ENCODE measurements at regions not wholly inside any gene's neighbourhood (a gene's known extent, or its start where the extent isn't known, plus 50 kb on each side); places are given as distances from the start of the nearest gene placed in this dataset.

- H3K27ac ChIP-seq: no peak overlapping the region
- peak; percentile 6 for DNase-seq
- no peaks in the 10 kb centered on the region for H3K36me3 ChIP-seq (ENCODE audit: low read depth, missing control alignments)
- H3K4me1 ChIP-seq: peaks cover 10% of the 10 kb centered on the region
- H3K9me3 ChIP-seq: no peaks in the 10 kb centered on the region
- intact Hi-C loops (cut with DNase I; ENCODE audit: low total_unique reads): no loop called here
- WGBS, 2 donors: 62 to 72% methylated on average over 17 to 23 of the region's 23 CpGs
- TF ChIP-seq, protein P1, sequence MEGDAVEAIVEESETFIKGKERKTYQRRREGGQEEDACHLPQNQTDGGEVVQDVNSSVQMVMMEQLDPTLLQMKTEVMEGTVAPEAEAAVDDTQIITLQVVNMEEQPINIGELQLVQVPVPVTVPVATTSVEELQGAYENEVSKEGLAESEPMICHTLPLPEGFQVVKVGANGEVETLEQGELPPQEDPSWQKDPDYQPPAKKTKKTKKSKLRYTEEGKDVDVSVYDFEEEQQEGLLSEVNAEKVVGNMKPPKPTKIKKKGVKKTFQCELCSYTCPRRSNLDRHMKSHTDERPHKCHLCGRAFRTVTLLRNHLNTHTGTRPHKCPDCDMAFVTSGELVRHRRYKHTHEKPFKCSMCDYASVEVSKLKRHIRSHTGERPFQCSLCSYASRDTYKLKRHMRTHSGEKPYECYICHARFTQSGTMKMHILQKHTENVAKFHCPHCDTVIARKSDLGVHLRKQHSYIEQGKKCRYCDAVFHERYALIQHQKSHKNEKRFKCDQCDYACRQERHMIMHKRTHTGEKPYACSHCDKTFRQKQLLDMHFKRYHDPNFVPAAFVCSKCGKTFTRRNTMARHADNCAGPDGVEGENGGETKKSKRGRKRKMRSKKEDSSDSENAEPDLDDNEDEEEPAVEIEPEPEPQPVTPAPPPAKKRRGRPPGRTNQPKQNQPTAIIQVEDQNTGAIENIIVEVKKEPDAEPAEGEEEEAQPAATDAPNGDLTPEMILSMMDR (IDR thresholded peaks at IDR 0.05): no peak
- no peak for TF ChIP-seq POLR2A (IDR thresholded peaks at IDR 0.05)
- no peaks in the 10 kb centered on the region for H3K27me3 ChIP-seq
- H3K4me3 ChIP-seq: no peak overlapping the region
Observed at GRCh38 chr7:381211-382042, 91.5 kb downstream of the FOXL3 start.

- H3K27me3 ChIP-seq: no peaks in the 10 kb centered on the region
- no peaks in the 10 kb centered on the region for H3K9me3 ChIP-seq
- H3K36me3 ChIP-seq (ENCODE audit: low read depth, missing control alignments): no peaks in the 10 kb centered on the region
- whole genome bisulfite sequencing, 2 donors: 61 to 78% methylated on average over 5 of the region's 5 CpGs
- intact Hi-C loops (cut with DNase I; ENCODE audit: low total_unique reads): no loop called here
- H3K27ac ChIP-seq: no peak overlapping the region
- DNase-seq: peak; percentile 4
- H3K4me3 ChIP-seq: no peak overlapping the region
- peaks cover 10% of the 10 kb centered on the region for H3K4me1 ChIP-seq
- TF ChIP-seq, protein P1 (IDR thresholded peaks at IDR 0.05): no peak
- TF ChIP-seq POLR2A (IDR thresholded peaks at IDR 0.05): no peak
Observed at GRCh38 chr7:382043-382400, 92.1 kb downstream of the FOXL3 start.

GRCh38 chr7:386385-386784, 96.4 kb downstream of the FOXL3 start:
- TF ChIP-seq, protein P1 (IDR thresholded peaks at IDR 0.05): no peak
- no peak for TF ChIP-seq POLR2A (IDR thresholded peaks at IDR 0.05)
- intact Hi-C loops (cut with DNase I; ENCODE audit: low total_unique reads): no loop called here
- Histone ChIP-seq H3K36me3 (ENCODE audit: low read depth, missing control alignments) (no peaks in the 10 kb centered on the region), H3K9me3 (no peaks in the 10 kb centered on the region), H3K4me3 (no peak overlapping the region), H3K27me3 (no peaks in the 10 kb centered on the region), H3K4me1 (no peaks in the 10 kb centered on the region), H3K27ac (no peak overlapping the region)
- 86 to 94% methylated on average over 8 to 11 of the region's 11 CpGs for WGBS, 2 donors
- DNase-seq: no peak

DNA sequence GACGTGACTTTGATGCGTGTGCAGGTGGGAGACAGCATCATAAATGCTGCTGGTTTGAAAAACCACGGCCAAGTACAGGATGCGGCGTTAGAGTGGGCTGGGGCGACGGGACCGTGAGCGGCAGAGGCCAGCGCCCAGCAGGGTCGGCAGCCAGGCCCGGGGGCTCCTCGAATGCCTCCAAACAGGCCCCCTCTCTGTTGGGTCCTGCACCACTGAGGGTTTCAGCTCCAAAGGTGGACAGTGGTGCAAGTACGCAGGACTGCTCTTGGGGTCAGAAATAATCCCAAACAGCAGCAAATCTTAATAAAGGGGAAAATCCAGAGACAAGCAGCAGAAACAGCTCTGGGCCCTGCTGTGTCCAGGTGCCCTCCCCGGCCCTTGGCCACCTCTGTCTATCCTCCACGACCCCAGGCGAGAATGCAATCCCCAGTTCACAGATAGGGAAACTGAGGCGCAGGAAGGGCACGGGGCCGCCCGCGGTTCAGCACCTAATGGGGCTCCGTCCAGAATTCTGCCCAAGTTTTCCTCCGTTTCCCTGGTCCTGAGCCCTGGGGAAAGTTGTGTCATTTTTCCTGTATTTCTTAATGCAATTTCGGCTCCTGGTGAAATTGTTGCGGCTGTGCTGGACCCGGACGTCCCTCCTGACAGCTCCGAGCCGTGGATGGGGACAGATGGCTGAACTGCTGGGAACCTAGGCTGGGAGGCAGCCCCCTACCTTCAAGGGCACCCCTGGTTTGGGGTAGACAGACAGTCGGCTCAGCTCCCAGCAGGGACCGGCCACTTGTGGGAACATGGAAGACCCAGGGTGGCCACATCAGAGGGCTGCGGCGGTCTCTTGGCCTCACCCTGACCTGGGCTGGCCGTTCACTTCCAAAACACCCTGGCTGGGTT, 97.4 kb downstream of the FOXL3 start:
- TF ChIP-seq, protein P1 (IDR thresholded peaks at IDR 0.05): no peak
- no peak for TF ChIP-seq POLR2A (IDR thresholded peaks at IDR 0.05)
- H3K36me3 ChIP-seq (ENCODE audit: low read depth, missing control alignments): no peaks in the 10 kb centered on the region
- no peak overlapping the region for H3K4me3 ChIP-seq
- H3K27me3 ChIP-seq: no peaks in the 10 kb centered on the region
- intact Hi-C loops (cut with DNase I; ENCODE audit: low total_unique reads): no loop called here
- H3K9me3 ChIP-seq: no peaks in the 10 kb centered on the region
- H3K4me1 ChIP-seq: no peaks in the 10 kb centered on the region
- WGBS, 2 donors: 93 to 94% methylated on average over 33 to 35 of the region's 35 CpGs
- no peak for DNase-seq
- H3K27ac ChIP-seq: no peak overlapping the region
